T-helper 2 cell (primary cell): ENCODE measurements at regions not wholly inside any gene's neighbourhood (a gene's known extent, or its start where the extent isn't known, plus 50 kb on each side); places are given as distances from the start of the nearest gene placed in this dataset.

Source experiments
- DNase-seq, 5 experiments: peaks; one replicate each; pipeline versions ENCODE4 v3.0.0 to v3.0.0-alpha.2; 2012 to 2022

- no peak for DNase-seq
These were observed 146.9 kb upstream of the DMRT1 start for GRCh38 chr9:694403-695154.

DNA sequence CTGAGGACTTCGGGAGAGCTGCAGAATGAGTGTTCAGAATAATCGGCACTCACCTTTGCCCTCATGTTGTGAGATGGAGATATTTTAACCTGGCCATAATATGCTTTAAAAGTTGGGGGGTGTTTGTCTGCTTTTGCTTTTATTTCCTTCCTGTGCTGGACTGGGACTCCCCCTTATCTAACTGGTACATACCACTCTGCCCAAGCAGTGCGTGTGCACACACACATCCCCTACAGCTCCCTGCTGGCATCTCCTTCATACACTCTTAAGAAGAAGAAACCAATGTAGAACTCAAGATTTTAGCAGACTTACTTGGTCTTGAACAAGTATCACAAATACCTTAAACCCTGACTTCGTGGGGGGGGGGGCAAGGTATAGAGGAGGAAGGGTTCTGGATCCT, 146.2 kb upstream of the DMRT1 start:
- no peak for DNase-seq

DNA sequence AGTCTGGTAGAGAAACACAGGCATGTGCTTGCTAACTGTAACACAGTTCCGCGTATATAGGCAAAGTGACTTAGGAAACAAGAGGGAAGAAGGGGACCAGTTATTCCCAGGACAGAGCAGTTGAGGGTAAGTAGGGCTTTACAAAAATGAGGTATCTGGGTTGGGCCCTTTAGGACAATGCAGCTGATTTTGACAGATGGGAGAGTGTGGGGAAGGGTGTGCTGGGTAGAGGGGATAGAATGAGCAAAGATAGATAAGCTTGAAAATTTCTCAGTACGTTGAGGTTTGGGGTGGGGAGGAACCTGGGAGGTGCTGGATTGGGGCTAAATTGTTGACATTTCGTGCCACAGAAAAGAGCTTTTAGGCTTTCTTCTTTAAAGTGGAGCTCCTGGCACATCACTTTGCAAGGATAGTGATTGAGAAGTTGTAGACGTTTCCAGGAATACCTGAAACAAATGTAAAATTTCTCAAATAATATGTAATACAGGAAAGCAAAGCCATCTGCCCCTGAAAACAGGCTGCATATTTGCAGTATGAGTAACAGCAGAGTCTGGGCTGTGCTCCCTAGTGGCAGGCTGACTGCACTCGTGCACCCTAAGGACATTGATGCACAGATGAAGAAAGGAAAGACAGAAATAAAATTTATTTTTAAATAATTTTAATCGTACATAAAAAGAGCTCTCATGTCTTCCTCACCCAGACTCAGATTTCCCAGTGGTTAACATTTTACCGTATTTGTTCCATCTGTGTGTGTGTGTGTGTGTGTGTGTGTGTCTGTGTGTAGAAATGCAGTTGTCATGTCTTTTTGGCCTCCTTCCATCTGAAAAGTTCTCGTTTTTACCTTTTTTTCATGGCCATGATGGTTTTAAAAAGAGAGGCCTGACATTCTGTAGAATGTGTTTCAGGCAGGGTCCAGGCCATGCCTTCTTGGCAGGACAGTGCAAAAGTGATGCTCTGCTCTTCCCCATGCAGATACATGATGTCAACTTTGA, 144.9 kb upstream of the DMRT1 start:
- DNase-seq = no peak

DNA sequence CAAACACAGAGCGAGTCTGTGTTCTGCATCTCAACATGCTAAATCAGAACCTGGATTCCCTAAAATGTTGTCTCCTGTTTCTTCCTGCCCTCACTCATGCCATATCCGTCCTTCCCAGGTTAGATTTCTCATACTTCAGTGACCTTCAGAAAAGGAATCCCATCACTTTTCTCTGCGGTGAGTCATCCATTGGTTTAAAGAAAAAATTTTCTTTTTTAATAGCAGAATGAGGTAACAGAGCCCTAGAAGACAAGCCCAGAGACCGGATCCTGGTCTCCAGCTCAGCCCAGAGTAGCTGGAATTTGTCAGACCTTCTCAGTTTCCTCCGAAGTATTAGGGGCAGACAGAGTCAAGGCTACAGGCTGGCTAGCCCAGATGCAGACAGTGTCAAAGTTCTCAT, 143.2 kb upstream of the DMRT1 start:
- DNase-seq = no peak

- DNase-seq = no peak
These were observed 142.5 kb upstream of the DMRT1 start for GRCh38 chr9:698954-699353.

DNA sequence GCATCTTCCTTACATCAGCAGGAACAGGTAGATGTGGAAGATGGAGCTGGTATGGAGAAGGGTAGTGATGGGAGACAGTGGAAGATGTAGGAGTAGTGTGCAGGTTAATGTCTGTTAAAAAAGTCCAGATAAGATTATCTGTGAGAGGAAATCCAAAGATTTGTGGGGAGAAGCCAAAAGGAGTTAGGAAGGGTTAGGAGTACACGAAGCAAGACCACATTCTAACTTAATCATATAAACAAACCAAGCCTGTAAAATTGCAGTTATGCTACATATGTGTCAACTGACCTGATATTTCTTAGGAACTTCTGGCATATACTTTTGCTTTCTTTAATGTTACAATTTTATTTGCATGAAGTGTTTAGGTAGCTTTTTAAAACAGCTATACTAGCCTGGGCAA, 142.1 kb upstream of the DMRT1 start:
- no peak for DNase-seq

DNA sequence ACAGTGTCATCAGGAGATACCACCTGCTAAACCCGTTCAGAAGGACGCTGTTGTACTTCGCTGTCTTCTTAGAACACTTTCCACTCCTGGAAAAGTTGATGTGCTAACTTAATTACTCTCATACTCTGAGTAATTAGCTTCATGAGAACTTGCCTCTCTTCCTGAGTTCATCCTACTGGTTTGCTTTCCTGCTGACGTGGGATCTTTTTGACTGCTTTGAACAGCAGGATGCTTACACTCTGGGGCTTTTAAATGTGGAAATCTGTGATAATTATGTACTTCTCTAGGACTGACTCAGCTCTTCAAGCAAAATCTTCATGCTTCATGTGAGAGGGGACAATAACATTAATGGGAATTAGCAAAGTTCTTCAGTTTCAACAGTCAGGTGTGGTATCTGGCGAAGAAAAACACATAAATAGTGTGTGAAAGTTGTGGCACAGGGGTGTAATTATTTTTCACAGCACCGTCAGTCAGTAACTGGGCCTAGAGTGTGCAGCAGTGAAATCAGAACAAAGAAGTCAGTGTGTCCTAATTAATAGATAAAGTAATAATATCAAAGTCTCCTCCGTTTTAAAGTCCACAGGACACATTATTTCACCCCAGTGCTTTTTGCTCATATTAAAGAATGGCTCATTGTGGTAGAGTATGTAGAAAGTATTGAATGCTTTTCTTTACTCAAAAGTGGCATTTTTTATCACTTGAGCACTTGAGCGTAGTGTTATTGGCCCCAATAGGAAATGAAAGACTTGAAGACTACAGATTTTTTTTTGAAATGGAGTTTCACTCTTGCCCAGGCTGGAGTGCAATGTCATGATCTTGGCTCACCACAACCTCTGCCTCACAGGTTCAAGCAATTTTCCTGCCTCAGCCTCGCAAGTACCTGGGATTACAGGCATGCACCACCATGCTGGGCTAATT, 140.9 kb upstream of the DMRT1 start:
- no peak for DNase-seq

GRCh38 chr9:703392-703791, 138.1 kb upstream of the DMRT1 start:
- no peak for DNase-seq

DNA sequence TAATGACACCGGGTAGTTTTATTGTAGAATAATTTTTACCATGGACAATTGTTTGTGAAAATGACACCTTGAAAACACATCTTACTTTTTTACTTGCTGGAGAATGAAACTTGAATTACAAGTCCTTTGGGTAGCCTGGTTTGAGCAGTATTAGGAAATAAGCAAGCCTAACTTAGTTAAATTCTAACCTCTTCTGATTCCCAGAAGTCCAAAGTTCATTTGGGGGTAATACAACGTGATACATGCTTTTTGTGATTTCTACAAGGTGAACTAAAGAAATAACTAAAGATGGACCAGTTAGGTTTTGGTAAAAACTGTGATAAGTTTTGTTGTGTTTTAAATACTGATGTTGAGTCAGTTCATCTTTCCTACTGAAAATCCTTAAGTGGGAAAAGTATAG, 135.4 kb upstream of the DMRT1 start:
- DNase-seq = no peak

DNA sequence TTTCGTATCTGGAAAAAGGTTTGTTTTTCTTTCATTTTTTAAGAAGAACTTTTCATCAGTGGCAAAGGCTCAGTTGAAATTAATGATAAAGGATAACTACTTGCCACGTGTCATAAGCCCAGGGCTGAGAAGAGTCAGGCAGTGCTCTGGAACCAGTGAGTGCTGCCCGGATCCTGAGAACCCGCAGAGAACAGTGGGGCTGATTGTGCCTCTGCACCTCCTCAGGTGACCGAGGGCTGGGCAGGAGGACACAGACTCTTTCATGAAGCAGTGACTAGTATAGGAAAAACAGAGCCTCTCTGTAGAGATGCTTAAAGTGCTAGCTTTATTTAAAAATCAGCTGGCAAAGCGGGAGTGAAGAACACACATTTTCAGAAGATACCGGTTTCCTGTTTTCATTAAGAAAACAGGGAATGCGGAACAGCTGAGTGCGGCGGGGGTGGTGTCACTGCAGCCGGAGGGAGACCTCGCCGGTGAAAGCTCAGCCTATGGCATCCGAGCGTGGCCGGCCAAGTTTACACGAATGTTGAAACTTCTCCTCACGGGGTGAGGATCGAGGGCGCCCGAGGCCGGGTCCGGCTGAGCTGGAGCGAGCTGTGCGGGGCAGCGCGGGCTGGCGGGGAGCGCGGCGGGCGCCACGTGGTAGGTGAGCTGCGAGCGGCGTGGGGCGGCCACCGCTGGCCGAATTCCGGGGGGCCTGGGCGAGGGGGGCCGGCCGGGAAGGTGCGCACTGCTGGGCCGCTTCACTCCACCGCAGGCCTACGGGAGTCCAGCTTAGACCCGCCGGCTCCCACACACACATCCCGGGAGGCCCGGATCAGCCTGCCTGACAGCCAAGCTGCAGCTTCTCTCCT, 134.7 kb upstream of the DMRT1 start:
- DNase-seq = peak in 1 of 5 experiments; percentile 20

DNA sequence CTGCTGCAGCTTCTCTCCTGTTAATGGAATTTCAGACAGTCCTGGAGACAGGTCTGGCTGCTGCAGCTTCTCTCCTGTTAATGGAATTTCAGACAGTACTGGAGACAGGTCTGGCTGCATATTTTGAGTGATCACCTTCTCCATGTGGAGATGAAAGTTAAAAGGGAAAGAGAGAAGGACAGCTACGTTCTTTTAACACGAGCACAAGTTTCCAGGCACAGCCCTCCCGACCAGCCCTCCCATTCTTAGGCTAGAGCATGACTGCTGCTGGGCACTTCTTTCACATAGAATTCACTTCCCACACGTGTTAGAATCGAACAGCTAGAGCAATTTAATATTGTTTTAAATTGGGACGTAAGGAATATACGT, 133.3 kb upstream of the DMRT1 start:
- no peak for DNase-seq

DNA sequence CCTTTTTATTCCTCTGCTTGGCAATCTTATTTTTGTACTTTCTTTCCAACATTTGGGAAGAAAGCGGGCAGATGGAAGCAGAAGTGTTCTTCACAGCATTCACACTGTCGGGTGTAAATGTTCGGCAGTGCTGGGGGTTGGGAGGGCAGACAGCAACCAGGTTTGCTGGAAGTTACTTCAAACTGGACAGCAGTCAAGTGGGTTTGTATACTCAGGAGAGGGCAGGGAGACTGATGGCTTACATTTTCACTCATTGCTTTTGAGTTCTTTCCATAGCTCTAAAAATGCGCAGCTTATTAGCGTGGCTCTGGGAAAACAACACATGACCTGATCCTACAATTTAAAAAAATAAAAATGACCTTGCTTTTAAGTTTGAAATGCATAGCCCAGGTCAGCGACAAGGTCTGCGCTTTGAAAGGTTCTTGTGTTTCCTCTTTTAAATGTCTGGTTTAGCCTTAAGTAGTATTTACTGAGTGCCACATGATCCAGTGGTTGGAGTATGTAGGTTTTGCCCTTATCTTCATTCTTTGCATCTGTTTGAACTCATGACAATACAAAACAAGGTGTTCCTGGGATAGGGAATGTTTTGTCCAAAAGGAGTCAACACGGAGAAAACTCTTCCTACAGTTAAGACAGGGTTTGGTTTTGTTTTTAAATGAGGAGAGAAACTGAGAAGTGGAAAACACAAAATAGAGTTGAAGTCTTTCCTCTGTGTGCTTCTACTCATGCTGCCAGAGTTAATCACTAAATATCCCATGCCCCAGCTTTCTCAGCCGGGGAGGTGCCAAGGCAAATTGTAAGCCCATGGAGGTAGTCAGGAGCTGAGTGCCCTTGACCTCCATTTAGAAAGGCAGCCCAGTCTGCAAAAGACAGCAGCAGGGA, 132.7 kb upstream of the DMRT1 start:
- DNase-seq = no peak

GRCh38 chr9:710951-711745, 130.3 kb upstream of the DMRT1 start:
- DNase-seq = no peak

GRCh38 chr9:711761-712553, 129.5 kb upstream of the DMRT1 start:
- no peak for DNase-seq

DNA sequence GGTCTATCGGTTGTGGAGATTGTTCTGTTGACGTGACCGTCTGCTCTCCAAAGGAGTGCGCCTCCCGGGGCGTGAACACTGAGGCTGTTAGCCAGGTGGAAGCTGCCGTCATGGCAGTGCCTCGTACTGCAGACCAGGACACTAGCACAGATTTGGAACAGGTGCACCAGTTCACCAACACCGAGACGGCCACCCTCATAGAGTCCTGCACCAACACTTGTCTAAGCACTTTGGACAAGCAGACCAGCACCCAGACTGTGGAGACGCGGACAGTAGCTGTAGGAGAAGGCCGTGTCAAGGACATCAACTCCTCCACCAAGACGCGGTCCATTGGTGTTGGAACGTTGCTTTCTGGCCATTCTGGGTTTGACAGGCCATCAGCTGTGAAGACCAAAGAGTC, 128.9 kb upstream of the DMRT1 start:
- DNase-seq = no peak

GRCh38 chr9:713091-713490, 128.4 kb upstream of the DMRT1 start:
- DNase-seq = no peak

DNA sequence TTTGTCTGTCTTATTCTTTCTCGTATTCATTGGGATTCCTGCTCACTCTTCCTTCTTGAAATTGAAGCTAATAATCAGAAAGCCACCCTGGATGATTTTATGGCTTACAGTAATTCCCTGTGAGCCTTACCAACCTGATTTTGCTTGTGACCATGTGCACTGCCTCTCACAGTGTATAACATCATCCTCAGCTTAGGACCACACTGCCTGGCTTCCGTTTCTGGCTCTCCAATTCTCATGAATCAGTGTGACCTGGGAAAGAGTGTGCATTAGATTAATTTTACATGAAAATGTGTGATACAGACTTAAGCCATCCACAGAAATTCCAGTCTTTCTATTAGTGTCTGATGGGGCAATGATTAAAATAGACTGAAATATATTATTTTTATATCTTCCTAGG, 126.8 kb upstream of the DMRT1 start:
- DNase-seq = no peak

DNA sequence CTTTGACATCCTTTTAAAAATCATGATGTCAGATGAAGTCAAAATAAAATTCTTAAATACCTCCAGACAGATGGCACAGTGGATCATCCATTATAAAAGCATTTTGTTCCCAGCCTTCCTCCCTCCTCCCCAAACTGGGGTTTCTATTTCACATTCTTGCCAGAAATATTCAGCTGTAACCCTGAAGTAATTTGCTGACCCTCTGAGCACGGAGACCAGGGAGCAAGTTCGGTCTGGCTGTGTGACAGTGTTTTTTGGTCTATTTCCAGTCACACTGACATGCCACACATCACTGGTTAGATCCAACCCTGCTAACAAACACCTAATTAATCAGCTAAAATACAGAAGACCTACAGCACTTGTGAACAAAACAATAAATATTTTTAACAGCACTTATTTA, 126.2 kb upstream of the DMRT1 start:
- DNase-seq = no peak

DNA sequence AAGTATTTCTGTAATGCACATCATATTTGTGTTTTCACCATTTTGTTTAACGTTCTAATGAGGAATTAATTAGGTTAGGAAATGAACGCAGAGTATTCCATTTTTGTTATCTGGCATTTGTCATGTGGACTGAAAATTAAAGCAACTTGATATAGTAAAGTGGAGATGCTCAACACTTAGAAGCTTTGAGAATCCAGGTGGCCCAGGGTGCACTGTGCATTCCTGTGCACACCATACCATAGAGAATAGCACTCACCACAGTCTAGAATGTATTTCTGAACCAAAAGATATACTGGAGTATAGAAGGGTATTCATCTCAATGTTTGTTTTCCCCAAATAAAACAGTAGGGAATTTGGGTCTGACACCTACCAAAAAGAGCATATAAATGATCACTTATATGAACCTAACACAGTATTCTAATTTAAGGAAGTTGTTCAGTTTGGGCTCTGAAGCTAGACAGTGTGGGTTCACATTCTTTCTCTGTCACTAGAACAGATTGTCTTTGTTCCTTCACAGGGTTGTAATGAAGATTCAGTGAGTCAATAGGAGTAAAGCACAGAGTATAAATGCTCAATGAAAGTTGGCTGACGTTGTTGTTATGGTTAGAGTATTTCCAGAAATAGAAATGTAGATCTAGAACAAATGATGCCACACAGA, 125.6 kb upstream of the DMRT1 start:
- DNase-seq = no peak
